Fibroblast of mammary gland (primary cell): ENCODE measurements at regions not wholly inside any gene's neighbourhood (a gene's known extent, or its start where the extent isn't known, plus 50 kb on each side); places are given as distances from the start of the nearest gene placed in this dataset.

Experiments
- DNase-seq: peaks from one replicate; pipeline ENCODE4 v3.0.0-alpha.2; 2010; ENCODE audit warnings: low read depth
- H3K4me3 ChIP-seq: 2 replicates; pipeline ENCODE4 v1.5.1; 2011; ENCODE audit warnings: low read depth, mild to moderate bottlenecking, low read length, moderate library complexity; ENCODE audit not compliant: control insufficient read depth
- TF ChIP-seq, protein P1 (sequence below): conservative IDR thresholded peaks from 2 replicates; pipeline ENCODE4 v1.5.1; 2011; ENCODE audit warnings: low read depth, low read length, inconsistent platforms; ENCODE audit not compliant: control insufficient read depth, insufficient read depth

DNA sequence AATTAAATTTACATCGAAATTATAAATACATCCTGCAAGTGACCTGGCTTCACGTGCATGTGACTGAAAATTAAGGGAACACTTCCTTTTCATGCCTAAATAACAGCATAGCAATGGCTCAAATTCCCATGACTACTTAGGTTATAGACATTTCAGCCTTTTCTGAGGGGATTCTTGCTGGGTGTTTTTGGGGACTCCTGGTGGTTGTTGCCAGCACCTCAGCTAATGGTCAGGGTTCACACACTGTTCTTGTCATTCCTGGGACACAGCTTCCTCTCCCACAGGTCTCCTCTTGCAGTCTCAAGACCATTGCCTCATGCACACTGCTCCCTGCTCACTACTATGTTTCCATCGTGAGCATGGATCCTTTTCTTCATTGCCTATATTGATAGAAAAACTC is 148.9 kb upstream of the GLI3 start:
- DNase-seq = no peak
- TF ChIP-seq, protein P1, sequence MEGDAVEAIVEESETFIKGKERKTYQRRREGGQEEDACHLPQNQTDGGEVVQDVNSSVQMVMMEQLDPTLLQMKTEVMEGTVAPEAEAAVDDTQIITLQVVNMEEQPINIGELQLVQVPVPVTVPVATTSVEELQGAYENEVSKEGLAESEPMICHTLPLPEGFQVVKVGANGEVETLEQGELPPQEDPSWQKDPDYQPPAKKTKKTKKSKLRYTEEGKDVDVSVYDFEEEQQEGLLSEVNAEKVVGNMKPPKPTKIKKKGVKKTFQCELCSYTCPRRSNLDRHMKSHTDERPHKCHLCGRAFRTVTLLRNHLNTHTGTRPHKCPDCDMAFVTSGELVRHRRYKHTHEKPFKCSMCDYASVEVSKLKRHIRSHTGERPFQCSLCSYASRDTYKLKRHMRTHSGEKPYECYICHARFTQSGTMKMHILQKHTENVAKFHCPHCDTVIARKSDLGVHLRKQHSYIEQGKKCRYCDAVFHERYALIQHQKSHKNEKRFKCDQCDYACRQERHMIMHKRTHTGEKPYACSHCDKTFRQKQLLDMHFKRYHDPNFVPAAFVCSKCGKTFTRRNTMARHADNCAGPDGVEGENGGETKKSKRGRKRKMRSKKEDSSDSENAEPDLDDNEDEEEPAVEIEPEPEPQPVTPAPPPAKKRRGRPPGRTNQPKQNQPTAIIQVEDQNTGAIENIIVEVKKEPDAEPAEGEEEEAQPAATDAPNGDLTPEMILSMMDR = peak; percentile 45

DNA sequence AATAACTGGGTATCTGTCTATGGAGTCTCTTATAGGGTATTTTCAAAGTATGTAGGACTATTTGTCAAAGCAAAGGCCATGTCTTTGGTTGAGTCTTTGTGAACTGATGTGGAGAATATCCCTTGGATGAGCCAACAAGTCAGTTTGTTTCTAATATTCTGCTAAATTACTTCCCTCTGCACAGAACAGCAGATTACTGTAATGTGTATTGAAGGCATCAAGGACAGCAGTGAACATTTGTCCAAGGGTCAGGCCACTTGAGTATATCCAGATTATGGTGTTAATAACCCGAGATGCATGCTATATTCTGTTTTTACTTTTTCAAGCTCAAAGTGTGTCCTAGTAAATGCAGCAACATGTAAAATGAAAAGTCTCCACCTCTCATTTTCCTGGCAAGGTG is 144.2 kb upstream of the GLI3 start:
- DNase-seq = no peak

More for the DNA sequence above, 148.9 kb upstream of the GLI3 start:
- H3K4me3 ChIP-seq = no peak overlapping the region

DNA sequence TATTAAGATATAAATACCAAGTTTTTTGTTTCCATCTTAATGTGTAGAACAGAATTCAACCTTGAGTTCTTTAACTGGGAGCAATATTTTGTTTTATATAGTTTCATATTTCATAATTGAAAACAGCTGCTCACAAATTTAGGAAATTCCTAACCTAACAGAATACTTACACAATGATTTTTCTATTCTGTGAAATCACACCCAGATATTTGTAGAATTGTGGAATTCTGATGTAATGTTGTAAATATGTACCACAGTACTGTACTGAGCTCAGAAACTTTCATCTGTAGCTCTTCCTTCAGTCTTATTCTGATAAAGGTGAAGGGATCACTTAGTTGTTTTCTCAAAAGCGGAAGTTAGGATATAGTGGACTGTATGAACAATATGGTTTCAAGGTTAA is 143.4 kb upstream of the GLI3 start:
- TF ChIP-seq, protein P1 = no peak
- H3K4me3 ChIP-seq = no peak overlapping the region
- peak; percentile 19 for DNase-seq

More for the DNA sequence above, 144.2 kb upstream of the GLI3 start:
- H3K4me3 ChIP-seq = no peak overlapping the region
- TF ChIP-seq, protein P1 = no peak

DNA sequence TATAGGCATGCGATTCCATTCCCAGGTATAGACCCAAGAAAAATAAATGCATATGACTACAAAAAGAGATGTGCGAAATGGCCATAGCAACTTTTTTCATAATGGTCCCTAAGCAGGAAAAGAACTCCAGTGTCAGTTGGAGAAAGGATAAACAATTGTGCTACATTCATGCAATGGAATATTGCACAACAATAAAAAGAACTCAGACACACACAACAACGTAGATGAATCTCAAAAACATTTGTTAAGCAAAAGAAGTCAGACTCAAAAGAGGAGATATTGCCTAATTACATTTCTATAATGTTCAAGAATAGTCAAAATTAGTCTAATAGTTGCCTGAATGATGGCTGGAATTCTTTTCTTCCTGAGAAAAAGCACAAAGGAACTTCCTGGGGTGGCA is 141.1 kb upstream of the GLI3 start:
- TF ChIP-seq, protein P1 = no peak
- no peak for DNase-seq
- no peak overlapping the region for H3K4me3 ChIP-seq

DNA sequence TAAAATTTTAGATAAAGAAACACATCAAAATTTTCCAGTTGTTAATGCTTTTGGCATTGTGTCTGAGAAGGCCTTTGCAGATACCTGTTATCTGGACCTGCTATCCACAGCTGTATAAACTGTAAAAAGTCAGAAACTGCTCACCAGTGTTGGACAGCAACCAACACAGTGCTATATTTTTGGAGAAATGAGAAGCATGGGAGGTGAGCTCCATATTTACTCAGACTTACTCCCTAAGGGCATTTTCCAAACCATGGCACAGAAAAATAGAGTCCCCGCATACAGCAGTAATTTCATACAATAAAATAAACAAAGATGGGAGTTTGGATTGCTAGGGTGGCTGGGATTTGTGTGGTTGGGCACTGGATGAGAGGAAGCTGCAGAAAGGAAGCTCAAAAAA is 136.3 kb upstream of the GLI3 start:
- no peak overlapping the region for H3K4me3 ChIP-seq
- TF ChIP-seq, protein P1 = no peak
- no peak for DNase-seq

DNA sequence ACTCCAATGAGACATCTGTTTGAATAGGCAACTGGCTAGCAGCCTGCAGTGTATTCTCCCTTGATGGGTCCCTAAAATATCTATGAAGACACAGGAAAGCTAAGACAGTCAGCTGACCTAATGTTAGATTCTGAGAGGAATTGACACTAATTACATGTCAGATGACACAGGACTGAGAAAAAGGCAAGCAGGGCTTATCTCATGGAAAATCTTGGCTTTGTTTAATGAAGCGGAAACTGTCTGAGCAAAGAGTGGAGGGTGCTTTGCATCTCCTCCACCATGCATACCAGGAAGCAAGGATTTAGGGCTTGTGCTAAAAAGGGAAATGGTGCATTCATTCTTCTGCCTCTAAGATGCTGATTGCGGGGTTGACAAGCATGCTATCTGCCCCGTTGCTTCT is 135.5 kb upstream of the GLI3 start:
- no peak for DNase-seq
- no peak overlapping the region for H3K4me3 ChIP-seq
- TF ChIP-seq, protein P1 = no peak

DNA sequence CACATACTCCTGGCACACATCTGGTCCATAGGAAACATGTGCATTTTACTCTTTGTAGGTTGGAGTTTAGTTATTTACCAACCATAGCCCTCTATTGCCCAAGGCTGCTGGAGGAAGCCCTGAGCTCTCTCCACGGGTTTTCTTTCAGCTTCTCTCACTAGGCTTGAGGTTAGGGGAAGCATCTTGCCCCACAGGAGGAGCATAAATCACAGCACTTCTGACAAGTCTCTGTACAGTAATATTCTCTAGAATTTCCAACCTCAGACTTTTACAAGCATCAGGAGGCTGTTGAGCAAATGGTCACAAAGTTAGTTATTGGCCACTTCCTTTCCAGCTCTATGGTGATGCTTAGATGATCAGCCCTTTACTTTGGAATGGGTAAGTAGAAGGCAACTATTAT is 122.9 kb upstream of the GLI3 start:
- DNase-seq = peak; percentile 55
- TF ChIP-seq, protein P1 = no peak
- H3K4me3 ChIP-seq = no peak overlapping the region
